ENCODE measurements at regions not wholly inside any gene's neighbourhood (a gene's known extent, or its start where the extent isn't known, plus 50 kb on each side); places are given as distances from the start of the nearest gene placed in this dataset.

DNA sequence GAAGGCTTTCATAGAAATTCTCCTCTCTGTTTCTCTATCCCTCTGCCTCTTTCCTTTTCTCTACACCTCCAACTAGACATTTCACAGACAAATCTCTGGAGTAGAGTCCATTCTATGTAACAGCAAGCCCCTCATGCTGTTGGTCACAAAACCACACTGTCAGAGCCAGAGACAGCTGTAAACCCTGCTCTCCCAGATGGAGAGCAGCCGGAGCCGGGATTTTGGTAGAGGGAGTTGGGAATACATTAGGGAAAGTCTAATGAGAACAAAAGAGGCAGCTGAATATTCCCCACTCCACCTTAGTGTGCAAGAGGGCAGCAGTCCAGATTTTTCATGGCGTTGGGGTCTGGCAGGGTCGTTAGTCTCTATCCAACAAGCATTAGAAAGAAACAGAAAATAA lies 68.3 kb upstream of the EDN1 start:
- Mint-ChIP-seq H3K4me3 (no peak overlapping the region), H3K27ac (no peak overlapping the region), H3K27me3 (peaks cover 6% of the 10 kb centered on the region), H3K4me1 (peaks cover 5% of the 10 kb centered on the region), H3K36me3 (ENCODE audit: low read depth) (peaks cover 6% of the 10 kb centered on the region)
- ATAC-seq, result no peak
- DNase-seq, result no peak
- H3K9me3 ChIP-seq (ENCODE audit: control insufficient read depth, low read length, poor library complexity, severe bottlenecking), result no peaks in the 10 kb centered on the region

GRCh38 chr6:12222405-12223366 lies 67.5 kb upstream of the EDN1 start:
- Mint-ChIP-seq H3K4me1 (peaks cover 5% of the 10 kb centered on the region), H3K27ac (no peak overlapping the region), H3K27me3 (peaks cover 6% of the 10 kb centered on the region), H3K4me3 (no peak overlapping the region), H3K36me3 (ENCODE audit: low read depth) (peaks cover 6% of the 10 kb centered on the region)
- H3K9me3 ChIP-seq (ENCODE audit: control insufficient read depth, low read length, poor library complexity, severe bottlenecking), result no peaks in the 10 kb centered on the region
- DNase-seq (no peak), ATAC-seq (no peak)

- Mint-ChIP-seq H3K36me3 (ENCODE audit: low read depth) (peaks cover 6% of the 10 kb centered on the region), H3K4me1 (peaks cover 5% of the 10 kb centered on the region)
Observed at GRCh38 chr6:12223383-12223782, 66.8 kb upstream of the EDN1 start.

DNA sequence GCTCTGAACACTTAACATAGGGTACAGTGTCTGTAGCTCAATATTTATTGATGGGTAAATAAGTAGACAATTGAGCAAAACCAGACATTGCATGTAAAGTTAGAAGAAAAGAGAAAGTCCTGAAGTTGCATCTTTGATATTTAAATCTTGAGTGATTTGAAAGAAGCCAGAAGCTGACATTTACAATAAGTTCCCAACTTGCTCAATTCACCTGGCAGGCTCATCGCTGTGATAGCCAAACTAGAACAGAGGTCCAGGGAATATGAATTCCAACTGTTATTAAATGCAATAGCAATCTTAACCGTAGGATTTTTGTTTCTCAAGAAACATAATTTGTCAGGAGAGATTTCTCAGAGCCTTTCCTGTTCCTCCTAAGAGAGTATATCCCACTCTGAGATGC lies 65.9 kb upstream of the EDN1 start:
- H3K9me3 ChIP-seq (ENCODE audit: control insufficient read depth, low read length, poor library complexity, severe bottlenecking), result no peaks in the 10 kb centered on the region
- Mint-ChIP-seq H3K27ac (no peak overlapping the region), H3K4me1 (peaks cover 5% of the 10 kb centered on the region), H3K27me3 (peaks cover 20% of the 10 kb centered on the region), H3K4me3 (no peak overlapping the region), H3K36me3 (ENCODE audit: low read depth) (peaks cover 6% of the 10 kb centered on the region)
- DNase-seq (no peak), ATAC-seq (no peak)

More at GRCh38 chr6:12223383-12223782, 66.8 kb upstream of the EDN1 start:
- ATAC-seq, result no peak
- peaks cover 12% of the 10 kb centered on the region for H3K27me3 Mint-ChIP-seq
- no peak overlapping the region for H3K4me3 Mint-ChIP-seq
- no peak overlapping the region for H3K27ac Mint-ChIP-seq
- DNase-seq, result no peak
- H3K9me3 ChIP-seq (ENCODE audit: control insufficient read depth, low read length, poor library complexity, severe bottlenecking), result no peaks in the 10 kb centered on the region

DNA sequence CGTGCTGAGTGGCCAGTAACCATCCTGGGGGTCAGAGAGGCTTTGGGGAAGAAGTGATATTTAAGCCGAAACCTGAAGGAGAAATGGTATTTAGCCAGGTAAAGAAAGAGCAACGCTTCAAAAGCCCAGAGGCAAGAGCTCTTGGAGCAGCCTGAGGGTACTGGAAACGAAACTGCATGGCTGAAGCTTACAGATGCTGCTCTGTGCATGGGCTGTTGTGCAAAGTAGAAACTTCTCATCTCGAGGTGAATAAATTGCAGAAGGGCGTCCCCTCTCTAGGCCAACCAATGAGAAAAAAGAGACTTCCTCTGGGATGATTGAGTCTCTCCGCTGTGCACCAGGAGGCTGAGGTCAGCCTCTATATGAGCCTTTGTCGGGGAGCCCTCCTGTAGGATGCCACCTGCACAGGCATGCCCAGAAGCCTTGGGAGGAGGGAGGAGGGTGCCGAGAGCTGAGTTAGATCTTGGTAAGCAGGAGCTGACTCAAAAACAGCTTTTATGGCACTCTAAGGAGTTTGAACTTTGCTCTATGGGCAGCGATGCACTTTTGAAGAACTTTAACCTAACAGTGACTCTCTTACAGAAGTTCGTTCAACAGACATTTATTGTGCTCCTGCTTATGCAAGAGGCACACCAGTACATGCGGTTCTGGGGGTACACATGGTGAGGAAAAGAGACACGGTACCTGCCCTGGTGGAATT lies 61.6 kb upstream of the EDN1 start:
- H3K4me3 Mint-ChIP-seq, result no peak overlapping the region
- ATAC-seq, result no peak
- no peaks in the 10 kb centered on the region for H3K9me3 ChIP-seq (ENCODE audit: control insufficient read depth, low read length, poor library complexity, severe bottlenecking)
- peaks cover 18% of the 10 kb centered on the region for H3K27me3 Mint-ChIP-seq
- H3K27ac Mint-ChIP-seq, result no peak overlapping the region
- DNase-seq, result no peak
- no peaks in the 10 kb centered on the region for H3K36me3 Mint-ChIP-seq (ENCODE audit: low read depth)
- peaks cover 16% of the 10 kb centered on the region for H3K4me1 Mint-ChIP-seq

- peaks cover 18% of the 10 kb centered on the region for H3K27me3 Mint-ChIP-seq
- ATAC-seq, result no peak
Observed at GRCh38 chr6:12229332-12229731, 60.8 kb upstream of the EDN1 start.

GRCh38 chr6:12230523-12230922 lies 59.6 kb upstream of the EDN1 start:
- DNase-seq (no peak), ATAC-seq (no peak)
- Mint-ChIP-seq H3K4me3 (no peak overlapping the region), H3K4me1 (peaks cover 22% of the 10 kb centered on the region), H3K27me3 (peaks cover 18% of the 10 kb centered on the region), H3K36me3 (ENCODE audit: low read depth) (no peaks in the 10 kb centered on the region), H3K27ac (no peak overlapping the region)
- no peaks in the 10 kb centered on the region for H3K9me3 ChIP-seq (ENCODE audit: control insufficient read depth, low read length, poor library complexity, severe bottlenecking)

More at GRCh38 chr6:12229332-12229731, 60.8 kb upstream of the EDN1 start:
- Mint-ChIP-seq H3K27ac (no peak overlapping the region), H3K36me3 (ENCODE audit: low read depth) (no peaks in the 10 kb centered on the region), H3K4me1 (peaks cover 22% of the 10 kb centered on the region), H3K4me3 (no peak overlapping the region)
- no peak for DNase-seq
- H3K9me3 ChIP-seq (ENCODE audit: control insufficient read depth, low read length, poor library complexity, severe bottlenecking), result no peaks in the 10 kb centered on the region

DNA sequence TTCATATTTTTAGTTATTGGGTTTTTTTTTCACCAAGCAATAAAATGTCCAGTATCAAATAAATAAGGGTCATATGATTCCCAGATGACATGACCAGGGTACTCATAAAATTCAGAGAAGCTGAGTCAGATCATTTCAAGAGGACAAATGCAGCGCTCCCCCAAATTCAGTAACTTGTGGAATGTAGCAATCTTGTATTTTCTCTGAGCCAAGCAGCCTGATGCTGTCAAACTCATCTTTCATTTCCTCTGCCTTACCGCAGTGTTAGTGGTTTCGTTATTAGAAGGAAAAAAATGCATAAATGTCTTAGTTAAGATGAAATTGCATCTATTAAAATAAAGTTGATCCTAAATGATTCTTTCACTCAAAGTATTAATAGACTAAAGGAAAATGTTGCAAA lies 57.8 kb upstream of the EDN1 start:
- DNase-seq, result no peak

DNA sequence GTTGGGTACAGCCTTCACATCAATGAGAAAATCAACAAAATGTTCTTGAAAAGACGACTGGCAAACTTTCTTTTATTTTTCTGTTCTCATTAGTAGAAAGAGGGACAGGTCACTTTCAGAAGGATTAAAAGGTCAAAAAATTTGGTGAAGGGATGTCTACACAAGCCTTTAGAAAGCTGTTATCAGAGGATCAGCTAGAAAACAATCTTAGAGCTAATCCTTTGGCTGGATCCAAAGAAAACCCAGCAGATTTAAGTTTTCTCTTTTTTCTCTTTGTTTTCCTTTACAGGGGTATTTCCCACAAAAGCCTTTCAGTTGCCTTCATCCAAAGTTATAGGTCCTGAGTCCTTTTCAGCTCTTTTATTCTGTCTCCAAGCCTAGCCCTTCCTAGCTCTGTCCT lies 57.3 kb upstream of the EDN1 start:
- ATAC-seq (no peak), DNase-seq (no peak)
- H3K27ac Mint-ChIP-seq, result peak overlapping the region; percentile 74
- H3K9me3 ChIP-seq (ENCODE audit: control insufficient read depth, low read length, poor library complexity, severe bottlenecking), result no peaks in the 10 kb centered on the region
- peak overlapping the region; percentile 47 for H3K4me3 Mint-ChIP-seq
- peaks cover 18% of the 10 kb centered on the region for H3K27me3 Mint-ChIP-seq
- no peaks in the 10 kb centered on the region for H3K36me3 Mint-ChIP-seq (ENCODE audit: low read depth)
- peaks cover 22% of the 10 kb centered on the region for H3K4me1 Mint-ChIP-seq

More for the DNA sequence above, 57.8 kb upstream of the EDN1 start:
- no peak for ATAC-seq
- no peak overlapping the region for H3K27ac Mint-ChIP-seq
- peaks cover 18% of the 10 kb centered on the region for H3K27me3 Mint-ChIP-seq
- no peaks in the 10 kb centered on the region for H3K36me3 Mint-ChIP-seq (ENCODE audit: low read depth)
- peaks cover 22% of the 10 kb centered on the region for H3K4me1 Mint-ChIP-seq
- peak overlapping the region; percentile 47 for H3K4me3 Mint-ChIP-seq
- H3K9me3 ChIP-seq (ENCODE audit: control insufficient read depth, low read length, poor library complexity, severe bottlenecking), result no peaks in the 10 kb centered on the region

DNA sequence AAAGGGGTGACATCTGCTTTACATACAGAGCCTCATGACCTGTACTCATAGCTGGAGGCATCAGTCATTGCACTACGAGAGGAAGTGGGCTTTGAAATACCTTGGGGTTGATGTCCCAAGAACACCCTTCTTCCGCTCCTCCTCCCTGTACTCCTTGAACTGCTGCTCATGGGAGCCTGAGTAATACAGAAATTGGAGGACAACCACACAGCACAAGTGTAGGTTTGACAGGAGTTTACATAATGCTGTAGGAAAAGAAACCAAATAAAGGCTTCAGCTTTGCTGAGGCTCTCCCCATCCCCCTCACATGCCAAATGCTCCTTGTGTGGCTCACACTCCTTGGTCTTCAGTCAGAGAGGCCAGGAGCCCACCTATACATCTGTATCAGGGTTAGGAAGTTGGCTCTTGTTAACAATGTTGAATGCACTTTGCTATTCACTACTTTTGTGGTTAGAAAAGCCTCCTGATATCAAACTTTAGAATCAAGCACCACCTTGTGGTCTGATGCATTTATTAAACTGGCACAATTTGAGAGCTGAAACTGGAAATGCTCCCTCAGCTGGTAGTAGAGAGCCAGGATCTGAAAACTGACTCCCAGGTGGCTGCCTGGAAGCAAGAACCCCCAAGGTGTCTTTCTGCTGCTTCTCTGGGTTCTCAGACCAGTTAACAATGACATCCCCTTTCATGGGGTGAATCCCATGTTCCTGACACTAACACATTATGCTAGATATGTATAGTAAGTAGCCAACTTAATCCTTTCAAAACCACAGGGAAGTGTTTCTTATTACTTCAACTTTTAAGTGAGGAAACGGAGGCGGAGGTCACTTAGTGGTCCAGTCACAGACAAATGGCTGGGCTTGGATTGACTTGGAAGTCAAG lies 56.2 kb upstream of the EDN1 start:
- H3K9me3 ChIP-seq (ENCODE audit: control insufficient read depth, low read length, poor library complexity, severe bottlenecking), result no peaks in the 10 kb centered on the region
- ATAC-seq (peak; percentile 87), DNase-seq (peak in 1 of 3 donors; percentile 14)
- Mint-ChIP-seq H3K27me3 (peaks cover 8% of the 10 kb centered on the region), H3K36me3 (ENCODE audit: low read depth) (no peaks in the 10 kb centered on the region), H3K27ac (peak overlapping the region; percentile 74), H3K4me1 (peaks cover 24% of the 10 kb centered on the region), H3K4me3 (no peak overlapping the region)

GRCh38 chr6:12235341-12235740 lies 54.8 kb upstream of the EDN1 start:
- ATAC-seq, result no peak
- no peak for DNase-seq
- peaks cover 4% of the 10 kb centered on the region for H3K27me3 Mint-ChIP-seq
- H3K4me3 Mint-ChIP-seq, result no peak overlapping the region
- no peaks in the 10 kb centered on the region for H3K36me3 Mint-ChIP-seq (ENCODE audit: low read depth)
- H3K9me3 ChIP-seq (ENCODE audit: control insufficient read depth, low read length, poor library complexity, severe bottlenecking), result no peaks in the 10 kb centered on the region
- H3K4me1 Mint-ChIP-seq, result peaks cover 22% of the 10 kb centered on the region
- no peak overlapping the region for H3K27ac Mint-ChIP-seq

- Mint-ChIP-seq H3K4me1 (peaks cover 12% of the 10 kb centered on the region), H3K36me3 (ENCODE audit: low read depth) (peaks cover 5% of the 10 kb centered on the region), H3K27ac (no peak overlapping the region), H3K4me3 (no peak overlapping the region), H3K27me3 (peaks cover 4% of the 10 kb centered on the region)
- DNase-seq, result no peak
- ATAC-seq, result no peak
- H3K9me3 ChIP-seq (ENCODE audit: control insufficient read depth, low read length, poor library complexity, severe bottlenecking), result no peaks in the 10 kb centered on the region
Observed at GRCh38 chr6:12238219-12238618, 51.9 kb upstream of the EDN1 start.

Measured in T-helper 17 cell (primary cell).